Caco-2 (cell line): ENCODE measurements at regions not wholly inside any gene's neighbourhood (a gene's known extent, or its start where the extent isn't known, plus 50 kb on each side); places are given as distances from the start of the nearest gene placed in this dataset.
"Not testable (repeated sequence)": the region's sequence is repeated elsewhere in the genome, so short reads cannot be mapped to it uniquely, and the experiment has no call there.

Experiments
- BruUV-seq: library from RNA; stranded (reverse); fragments of 400-500 nt; replicated peaks from 2 replicates; lab custom pipeline; 2021; lab: Mats Ljungman, UMichigan
- CTCF ChIA-PET: fragments of 300-600 bp; sonication (Branson Sonifier 250); formaldehyde crosslinking; loops from one replicate; lab custom pipeline; 2022; ENCODE audit warnings: antibody characterized with exemption; lab: Charles Lee
- POLR2A ChIA-PET: fragments of 300-600 bp; sonication (Branson Sonifier 250); formaldehyde crosslinking; loops from one replicate; lab custom pipeline; 2022; ENCODE audit warnings: antibody characterized with exemption; lab: Charles Lee
- DNase-seq, 2 experiments: peaks; one replicate each; pipeline versions ENCODE4 v3.0.0 to v3.0.0-alpha.2; 2020 to 2022
- H3K27me3 ChIP-seq: replicated peaks from 2 replicates; pipeline ENCODE4 v1.6.0; 2011; ENCODE audit warnings: low read length; ENCODE audit not compliant: control insufficient read depth, insufficient read depth
- H3K36me3 ChIP-seq: 2 replicates; pipeline ENCODE4 v1.5.1; 2011; ENCODE audit warnings: low read length; ENCODE audit not compliant: control insufficient read depth, insufficient read depth
- H3K4me1 ChIP-seq: fragments of 250-450 bp; sonication (Bioruptor Pico); 2 replicates; pipeline ENCODE4 v1.5.1; 2020; ENCODE audit warnings: mild to moderate bottlenecking
- H3K4me3 ChIP-seq: 2 replicates; pipeline ENCODE4 v1.5.1; 2011; ENCODE audit warnings: low read depth, mild to moderate bottlenecking, control low read depth, low read length
- H3K9me3 ChIP-seq: fragments of 250-450 bp; sonication (Bioruptor Pico); 2 replicates; pipeline ENCODE4 v1.5.1; 2020; ENCODE audit warnings: mild to moderate bottlenecking, moderate library complexity
- H3K27ac Mint-ChIP-seq: one replicate; pipeline ENCODE4 v1.8.0; 2022; ENCODE audit warnings: mixed read lengths; ENCODE audit not compliant: unreplicated experiment
- H3K27me3 Mint-ChIP-seq: one replicate; pipeline ENCODE4 v1.8.0; 2022; ENCODE audit warnings: mixed read lengths; ENCODE audit not compliant: insufficient read depth, unreplicated experiment
- H3K36me3 Mint-ChIP-seq: one replicate; pipeline ENCODE4 v1.8.0; 2022; ENCODE audit warnings: mild to moderate bottlenecking, mixed read lengths; ENCODE audit not compliant: insufficient read depth, unreplicated experiment
- H3K4me1 Mint-ChIP-seq: one replicate; pipeline ENCODE4 v1.8.0; 2022; ENCODE audit warnings: low read depth, mixed read lengths; ENCODE audit not compliant: unreplicated experiment
- H3K4me3 Mint-ChIP-seq: one replicate; pipeline ENCODE4 v1.8.0; 2022; ENCODE audit warnings: mild to moderate bottlenecking, moderate library complexity, mixed read lengths; ENCODE audit not compliant: unreplicated experiment
- H3K9me3 Mint-ChIP-seq: one replicate; pipeline ENCODE4 v1.8.0; 2022; ENCODE audit warnings: mixed read lengths; ENCODE audit not compliant: unreplicated experiment
- CTCF ChIP-seq, 2 experiments: fragments of 200-600 bp in 1 of 2; IDR thresholded peaks; 1 replicate in 1 of 2; 2 replicates in 1 of 2; pipeline versions ENCODE4 v1.5.1 to v1.8.0; 2011 to 2022; ENCODE audit warnings: antibody characterized with exemption in 1 of 2, control low read depth in 1 of 2, inconsistent platforms in 1 of 2, low read depth in 1 of 2, low read length in 1 of 2, mild to moderate bottlenecking in 1 of 2, moderate library complexity in 1 of 2; ENCODE audit not compliant: insufficient read depth in 1 of 2, severe bottlenecking in 1 of 2, unreplicated experiment in 1 of 2
- intact Hi-C: fragments of 100-400 bp; cut with micrococcal nuclease; formaldehyde crosslinking; loops from one replicate; pipeline ENCODE4 v1.10.0; 2022; ENCODE audit not compliant: unreplicated experiment

- CTCF ChIA-PET: no interaction called here
- TF ChIP-seq CTCF (IDR thresholded peaks at IDR 0.05; ENCODE audit: insufficient read depth in 1 of 2, low read depth in 1 of 2, low read length in 1 of 2, severe bottlenecking in 1 of 2, unreplicated experiment in 1 of 2): no peak
- H3K4me1 Mint-ChIP-seq: no peaks in the 10 kb centered on the region
- H3K9me3 Mint-ChIP-seq: no peaks in the 10 kb centered on the region
- H3K36me3 Mint-ChIP-seq: no peaks in the 10 kb centered on the region
- intact Hi-C loops: no loop called here
- no peak overlapping the region for H3K4me3 ChIP-seq
- DNase-seq: no peak
- no peaks in the 10 kb centered on the region for H3K36me3 ChIP-seq
- H3K27ac Mint-ChIP-seq: no peak overlapping the region
- no peaks in the 10 kb centered on the region for H3K4me1 ChIP-seq
- no peaks in the 10 kb centered on the region for H3K27me3 Mint-ChIP-seq
- no peaks in the 10 kb centered on the region for H3K27me3 ChIP-seq
- POLR2A ChIA-PET: no interaction called here
- no TSS peak for BruUV-seq
- H3K4me3 Mint-ChIP-seq: no peak overlapping the region
- H3K9me3 ChIP-seq: no peaks in the 10 kb centered on the region
These were observed 1292.4 kb upstream of the MIR17HG start for GRCh38 chr13:90055121-90055520.

- ChIA-PET POLR2A (no interaction called here), CTCF (no interaction called here)
- no peak overlapping the region for H3K27ac Mint-ChIP-seq
- H3K4me3 Mint-ChIP-seq: no peak overlapping the region
- TF ChIP-seq CTCF (IDR thresholded peaks at IDR 0.05; ENCODE audit: insufficient read depth in 1 of 2, low read depth in 1 of 2, low read length in 1 of 2, severe bottlenecking in 1 of 2, unreplicated experiment in 1 of 2): no peak
- no peak for DNase-seq
- H3K4me3 ChIP-seq: no peak overlapping the region
- no peaks in the 10 kb centered on the region for H3K4me1 Mint-ChIP-seq
- no TSS peak for BruUV-seq
- H3K36me3 Mint-ChIP-seq: no peaks in the 10 kb centered on the region
- no peaks in the 10 kb centered on the region for H3K36me3 ChIP-seq
- no peaks in the 10 kb centered on the region for H3K4me1 ChIP-seq
- no peaks in the 10 kb centered on the region for H3K9me3 ChIP-seq
- no peaks in the 10 kb centered on the region for H3K27me3 ChIP-seq
- no peaks in the 10 kb centered on the region for H3K9me3 Mint-ChIP-seq
- H3K27me3 Mint-ChIP-seq: no peaks in the 10 kb centered on the region
- intact Hi-C loops: no loop called here
These were observed 1291.7 kb upstream of the MIR17HG start for GRCh38 chr13:90055760-90056159.

GRCh38 chr13:90064226-90064625 is 1283.3 kb upstream of the MIR17HG start:
- H3K9me3 Mint-ChIP-seq, H3K27me3 ChIP-seq, H3K4me1 ChIP-seq, H3K36me3 ChIP-seq, H3K4me3 ChIP-seq, CTCF ChIA-PET, H3K4me1 Mint-ChIP-seq, H3K4me3 Mint-ChIP-seq, H3K36me3 Mint-ChIP-seq, BruUV-seq, POLR2A ChIA-PET, H3K9me3 ChIP-seq, DNase-seq, H3K27me3 Mint-ChIP-seq, intact Hi-C loops, H3K27ac Mint-ChIP-seq: not testable (repeated sequence)

- H3K4me1 ChIP-seq: peaks cover 14% of the 10 kb centered on the region; the same call in 1 of the 2 replicates
- no peaks in the 10 kb centered on the region for H3K27me3 Mint-ChIP-seq
- no peak for TF ChIP-seq CTCF (IDR thresholded peaks at IDR 0.05; ENCODE audit: insufficient read depth in 1 of 2, low read depth in 1 of 2, low read length in 1 of 2, severe bottlenecking in 1 of 2, unreplicated experiment in 1 of 2)
- H3K4me3 ChIP-seq: no peak overlapping the region
- DNase-seq: no peak
- POLR2A ChIA-PET: no interaction called here
- H3K27me3 ChIP-seq: no peaks in the 10 kb centered on the region
- intact Hi-C loops: no loop called here
- H3K27ac Mint-ChIP-seq: no peak overlapping the region
- no TSS peak for BruUV-seq
- H3K4me3 Mint-ChIP-seq: no peak overlapping the region
- H3K4me1 Mint-ChIP-seq: peaks cover 10% of the 10 kb centered on the region
- no peaks in the 10 kb centered on the region for H3K36me3 ChIP-seq
- CTCF ChIA-PET: no interaction called here
- no peaks in the 10 kb centered on the region for H3K9me3 ChIP-seq
- no peaks in the 10 kb centered on the region for H3K36me3 Mint-ChIP-seq
- H3K9me3 Mint-ChIP-seq: no peaks in the 10 kb centered on the region
These were observed 1278.8 kb upstream of the MIR17HG start for GRCh38 chr13:90068658-90069057.
